ENCODE measurements at regions not wholly inside any gene's neighbourhood (a gene's known extent, or its start where the extent isn't known, plus 50 kb on each side); places are given as distances from the start of the nearest gene placed in this dataset.
A peak's percentile ranks its signal among the peaks of the same experiment; 100 is the strongest.

DNA sequence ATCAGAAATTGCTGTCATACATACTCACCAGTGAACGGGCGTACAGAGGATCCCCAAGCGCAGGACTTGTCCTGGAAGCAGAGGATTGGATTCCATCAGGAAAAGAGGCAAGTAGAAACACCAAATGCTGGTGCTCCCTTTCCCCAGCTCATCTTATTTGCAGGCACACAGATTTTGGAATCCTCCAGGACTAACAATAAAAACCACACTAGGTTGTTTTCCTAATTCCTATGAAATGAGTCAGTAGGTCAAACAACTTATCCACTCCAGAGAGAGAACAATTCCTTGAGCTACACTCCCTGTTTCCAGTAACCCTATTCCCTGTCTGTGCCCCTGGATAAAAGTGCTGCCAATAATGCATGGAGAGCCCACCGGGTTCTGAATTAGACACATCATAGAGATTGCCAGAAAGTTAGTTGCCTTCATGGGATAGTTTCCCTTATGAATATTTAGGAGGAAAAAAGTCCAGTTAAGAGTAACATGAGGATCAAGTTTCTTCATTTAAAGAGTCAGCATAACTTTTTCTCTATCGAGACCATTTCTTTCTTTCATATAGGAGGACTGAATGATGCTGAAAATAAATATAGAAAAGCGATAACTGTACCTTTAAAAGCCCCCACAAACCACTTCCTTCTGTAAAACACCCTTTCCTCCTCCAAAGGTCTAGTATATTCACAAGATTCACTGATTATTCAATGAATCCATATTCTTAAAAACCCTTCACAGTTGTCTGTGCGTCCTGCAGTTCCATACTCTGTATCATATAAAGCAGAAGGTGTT is 178.3 kb upstream of the KLF14 start:
- DNase-seq (ENCODE audit: low spot score), result no peak

DNA sequence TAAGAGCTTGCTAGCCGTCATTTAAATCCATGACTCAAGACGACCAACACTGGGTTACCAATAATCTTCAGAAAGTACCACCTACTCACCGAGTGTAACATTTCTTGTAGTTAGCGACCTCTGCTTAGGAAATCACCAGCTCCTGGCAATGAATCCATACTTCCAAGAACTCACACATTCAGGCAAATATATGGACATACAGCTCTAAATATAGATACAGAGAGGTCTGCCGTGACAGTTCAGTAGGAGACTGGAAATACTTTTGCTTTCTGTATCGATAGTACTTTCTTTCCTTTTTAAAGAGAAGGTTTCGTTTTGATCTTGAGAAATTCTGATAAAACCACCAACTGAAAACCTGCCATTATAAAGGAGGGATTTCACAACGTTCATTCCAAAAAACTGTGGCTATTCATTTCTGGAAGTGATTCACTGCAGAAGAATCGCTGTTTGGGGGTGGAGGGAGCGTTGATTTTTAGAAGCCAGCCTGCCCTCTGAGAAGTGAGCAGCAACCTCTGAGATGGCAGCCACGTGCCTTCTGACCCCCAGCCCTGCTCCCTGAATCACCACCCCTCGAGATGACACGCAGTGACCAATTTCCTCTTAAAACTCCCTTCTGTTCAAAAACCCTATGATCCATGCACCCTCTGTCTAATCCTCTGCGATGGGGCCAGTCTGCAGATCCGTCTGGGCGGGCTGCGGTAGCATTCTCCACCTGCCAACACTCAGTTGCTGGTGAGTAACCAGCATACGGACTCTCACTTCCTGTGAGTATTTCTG is 179.0 kb upstream of the KLF14 start:
- no peak for DNase-seq (ENCODE audit: low spot score)

DNA sequence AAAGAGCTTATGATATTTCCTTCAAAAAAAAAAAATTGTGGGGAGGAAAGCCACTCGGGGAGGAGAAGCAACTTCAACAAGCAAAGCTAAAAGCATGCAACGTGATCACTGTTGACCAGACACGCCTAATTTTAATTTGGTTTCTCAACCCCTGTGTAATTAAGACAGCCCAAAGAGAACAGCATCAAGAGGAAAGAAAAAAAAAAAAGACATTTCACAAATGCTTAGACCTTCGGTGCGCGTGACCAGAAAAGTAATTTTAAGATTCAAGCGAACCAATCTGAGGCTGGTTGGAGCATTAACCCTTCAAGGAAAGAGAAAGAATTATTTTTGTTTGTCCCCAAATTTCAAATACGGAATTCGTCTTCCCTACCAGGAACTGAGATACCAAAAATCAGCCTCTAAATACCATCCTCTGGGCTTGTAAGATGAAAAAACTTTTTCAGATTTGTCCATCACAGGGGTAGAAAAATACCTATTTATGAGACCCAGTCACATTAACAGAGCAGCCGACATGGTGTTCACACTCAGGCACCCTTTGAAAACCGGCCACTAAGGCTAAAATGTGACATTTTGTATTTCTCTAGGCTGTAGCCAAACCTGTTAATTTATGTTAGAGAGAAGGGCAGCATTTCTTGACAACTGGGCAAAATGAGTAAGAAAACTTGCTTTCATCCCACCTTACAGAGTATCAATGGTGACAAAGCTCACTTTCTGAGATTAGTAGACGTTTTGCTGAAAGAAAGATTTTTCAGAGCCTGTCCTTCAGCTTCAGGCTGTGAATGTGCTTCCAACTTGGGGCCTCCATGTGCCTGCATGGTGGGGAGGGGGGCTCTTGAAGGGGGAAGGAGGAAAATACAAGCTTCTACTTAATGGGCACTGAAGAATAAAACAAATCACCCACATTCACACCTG is 179.9 kb upstream of the KLF14 start:
- DNase-seq (ENCODE audit: low spot score), result no peak

DNA sequence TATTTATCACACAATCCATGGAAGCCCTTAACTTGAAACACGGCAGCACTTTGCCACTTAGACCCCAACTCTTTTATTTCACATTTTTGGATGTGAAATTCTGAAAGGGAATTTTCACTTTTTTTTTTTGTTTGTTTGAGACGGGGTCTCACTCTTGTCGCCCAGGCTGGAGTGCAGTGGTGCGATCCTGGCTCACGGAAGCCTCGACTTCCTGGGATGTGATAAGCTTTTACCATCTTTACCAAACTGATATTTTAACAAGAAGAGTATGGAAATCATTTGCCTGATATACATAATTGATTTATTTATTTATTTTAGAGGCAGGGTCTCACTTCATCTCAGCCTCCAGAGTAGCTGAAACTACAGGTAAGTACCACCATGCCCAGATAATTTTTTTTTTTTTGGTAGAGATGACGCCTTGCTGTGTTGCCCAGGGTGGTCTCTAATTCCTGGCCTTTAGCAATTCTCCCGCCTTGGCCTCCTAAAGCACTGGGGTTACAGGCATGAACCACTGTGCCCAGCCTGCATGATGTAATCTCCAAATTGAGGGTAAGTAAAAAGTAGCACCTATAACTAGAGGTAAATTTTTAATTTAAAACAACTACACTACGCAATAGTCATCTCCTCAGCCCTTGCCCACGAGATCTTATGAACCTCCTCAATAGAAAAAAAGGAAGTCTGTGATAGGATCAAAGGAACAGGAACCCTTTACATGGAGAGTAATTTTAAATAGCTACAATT is 180.7 kb upstream of the KLF14 start:
- DNase-seq (ENCODE audit: low spot score), result no peak

DNA sequence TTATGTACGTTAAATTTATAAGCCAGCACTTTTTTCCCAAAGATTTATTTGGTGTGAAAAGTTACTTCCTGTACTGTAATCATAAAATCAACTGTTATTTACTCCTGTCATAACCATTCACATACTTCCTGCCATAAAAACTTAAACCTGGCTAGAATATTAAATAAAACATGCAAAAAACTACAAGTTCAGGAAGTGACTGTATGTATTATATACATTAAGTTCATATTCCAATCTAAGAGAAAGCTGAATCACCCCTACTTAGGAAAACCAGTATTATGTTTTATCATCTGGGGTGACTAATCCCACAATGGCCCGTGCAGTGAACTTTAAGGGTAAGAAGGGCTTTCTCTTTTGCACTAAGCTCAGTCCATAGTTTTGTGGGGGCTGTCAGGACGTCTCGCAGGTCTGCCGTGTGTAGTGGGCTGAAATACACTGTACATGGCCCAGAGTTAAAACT is 183.7 kb upstream of the KLF14 start:
- no peak for DNase-seq (ENCODE audit: low spot score)

DNA sequence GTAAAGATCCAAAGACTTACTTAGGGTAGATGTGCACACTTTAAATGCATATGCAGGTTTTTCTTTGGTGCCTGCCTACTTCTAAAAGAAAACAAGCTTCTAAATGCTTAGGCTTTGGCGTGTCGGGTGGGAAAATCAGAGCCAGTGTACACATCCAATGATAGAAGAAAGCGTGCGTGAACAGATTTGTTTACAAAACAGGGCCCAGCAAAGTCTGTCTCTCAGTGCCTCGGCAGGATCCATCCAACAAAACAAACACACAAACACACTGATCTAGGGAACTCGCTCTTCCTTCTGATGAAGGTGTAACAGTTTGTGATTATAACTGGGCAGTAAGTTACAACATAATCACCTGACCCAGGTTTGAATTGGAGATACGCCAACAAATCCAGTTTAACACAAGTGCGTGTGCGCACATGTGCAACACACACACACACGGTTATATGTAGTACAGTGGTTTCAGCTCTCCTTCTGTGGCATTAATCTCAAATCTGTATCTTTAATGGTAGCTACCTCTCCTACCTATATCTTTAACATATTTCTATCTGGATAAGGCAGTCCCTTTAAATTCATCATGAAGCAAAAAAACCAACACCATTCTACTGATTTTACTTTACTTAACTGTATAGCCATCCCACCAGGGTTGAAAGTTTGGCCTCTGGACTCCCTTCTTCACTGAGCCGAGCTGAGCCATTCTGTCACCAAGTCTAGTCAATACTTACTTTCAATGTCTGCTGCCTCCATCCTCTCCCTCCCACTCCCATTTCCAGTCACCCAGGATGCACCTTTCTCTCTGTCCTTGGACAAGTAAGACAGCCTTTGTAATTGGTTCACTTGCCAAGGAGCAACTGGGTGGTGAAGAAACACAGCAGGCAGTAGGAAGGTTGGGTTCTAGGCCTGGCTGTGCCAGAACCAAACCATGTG is 184.4 kb upstream of the KLF14 start:
- DNase-seq (ENCODE audit: low spot score), result no peak

DNA sequence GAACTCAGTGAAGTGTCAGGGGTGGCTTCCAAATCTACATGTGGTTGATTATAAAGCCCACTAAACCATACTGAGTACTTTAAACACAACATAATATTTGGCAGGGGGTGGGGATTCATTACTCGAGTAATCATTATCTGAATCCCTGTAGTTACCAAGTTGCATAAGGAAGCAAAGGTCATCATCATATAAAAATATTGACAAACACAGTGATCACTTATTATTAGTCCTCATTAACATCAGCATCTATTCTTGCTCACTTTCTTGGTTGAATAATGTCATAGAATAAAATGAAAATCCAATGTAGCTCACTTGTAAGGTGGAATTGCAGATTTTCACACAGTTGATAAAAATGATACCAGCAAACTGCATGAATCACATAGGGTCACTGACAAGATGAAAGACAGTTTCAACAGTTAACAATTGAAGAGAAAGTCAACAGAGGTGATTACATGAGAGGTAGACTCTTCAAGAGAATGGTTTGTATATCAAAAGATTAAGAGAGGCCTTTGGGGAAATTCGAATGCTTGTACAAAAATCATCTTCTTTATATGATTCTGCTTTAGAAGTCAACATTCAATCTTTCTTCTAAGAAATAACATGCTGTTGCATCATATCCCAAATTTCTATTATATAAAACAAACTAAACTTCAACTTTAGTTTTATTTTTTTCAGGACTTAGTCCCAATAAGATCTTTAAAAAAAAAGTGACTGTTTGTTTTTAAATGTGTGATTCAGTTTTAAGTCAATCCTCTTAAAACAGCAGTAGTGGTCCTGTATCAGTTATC is 185.5 kb upstream of the KLF14 start:
- DNase-seq (ENCODE audit: low spot score), result no peak

DNA sequence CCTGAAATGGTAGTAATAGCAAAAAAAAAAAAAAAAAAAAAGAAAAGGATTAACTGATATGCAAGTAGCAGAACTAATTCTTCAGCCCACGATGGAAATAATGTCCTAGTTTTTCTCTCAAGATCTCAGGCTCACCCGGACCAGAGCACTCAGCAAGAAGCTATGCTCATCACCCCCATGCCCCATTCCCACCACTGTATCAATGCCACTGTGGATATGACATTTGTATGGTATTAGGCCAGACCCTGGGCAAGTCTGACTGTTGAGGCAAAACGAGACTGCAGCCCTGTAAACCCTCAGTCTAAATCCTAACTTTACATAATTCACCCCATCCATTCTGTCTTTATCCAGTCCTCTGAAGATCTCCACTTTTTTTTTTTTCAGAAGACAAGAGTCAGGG is 186.1 kb upstream of the KLF14 start:
- no peak for DNase-seq (ENCODE audit: low spot score)

DNA sequence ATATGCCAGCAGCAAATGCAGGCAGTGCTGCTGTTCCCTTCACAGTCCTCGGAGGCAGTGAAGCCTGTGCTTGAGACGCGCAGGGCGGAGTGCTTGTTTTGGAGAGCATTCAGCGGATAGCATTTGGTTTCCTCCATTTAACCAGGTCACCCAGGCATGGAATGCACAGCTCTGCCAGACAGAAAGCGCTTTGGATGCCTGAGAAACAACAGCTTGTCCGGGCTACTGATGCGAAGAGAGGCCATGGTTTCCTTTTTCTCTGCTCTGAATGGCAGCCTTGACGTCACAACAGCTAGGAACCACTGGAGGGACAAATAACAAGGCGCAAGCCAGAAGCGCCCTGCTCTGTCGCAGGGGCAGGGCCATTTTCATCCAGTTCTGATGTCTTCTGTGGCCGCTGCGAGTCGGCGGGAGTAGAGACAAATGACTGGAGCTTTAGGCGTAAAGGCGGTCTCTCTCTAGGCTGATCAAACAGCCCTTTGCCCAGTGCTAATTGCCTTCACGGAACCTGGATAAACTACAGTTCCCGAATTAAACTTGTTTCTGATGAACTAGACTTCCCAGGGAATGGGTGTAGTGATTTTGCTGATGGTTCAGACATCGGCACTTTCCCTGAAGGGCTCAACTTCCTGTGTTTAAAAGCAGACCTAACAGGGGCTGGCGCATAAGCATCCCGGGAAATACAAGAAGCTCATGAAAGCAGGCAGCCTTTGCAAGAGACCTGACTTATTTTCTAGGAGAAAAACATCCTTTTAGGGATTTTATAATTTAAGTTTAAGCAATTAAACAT is 187.6 kb upstream of the KLF14 start:
- peak; percentile 75 for DNase-seq (ENCODE audit: low spot score)

DNA sequence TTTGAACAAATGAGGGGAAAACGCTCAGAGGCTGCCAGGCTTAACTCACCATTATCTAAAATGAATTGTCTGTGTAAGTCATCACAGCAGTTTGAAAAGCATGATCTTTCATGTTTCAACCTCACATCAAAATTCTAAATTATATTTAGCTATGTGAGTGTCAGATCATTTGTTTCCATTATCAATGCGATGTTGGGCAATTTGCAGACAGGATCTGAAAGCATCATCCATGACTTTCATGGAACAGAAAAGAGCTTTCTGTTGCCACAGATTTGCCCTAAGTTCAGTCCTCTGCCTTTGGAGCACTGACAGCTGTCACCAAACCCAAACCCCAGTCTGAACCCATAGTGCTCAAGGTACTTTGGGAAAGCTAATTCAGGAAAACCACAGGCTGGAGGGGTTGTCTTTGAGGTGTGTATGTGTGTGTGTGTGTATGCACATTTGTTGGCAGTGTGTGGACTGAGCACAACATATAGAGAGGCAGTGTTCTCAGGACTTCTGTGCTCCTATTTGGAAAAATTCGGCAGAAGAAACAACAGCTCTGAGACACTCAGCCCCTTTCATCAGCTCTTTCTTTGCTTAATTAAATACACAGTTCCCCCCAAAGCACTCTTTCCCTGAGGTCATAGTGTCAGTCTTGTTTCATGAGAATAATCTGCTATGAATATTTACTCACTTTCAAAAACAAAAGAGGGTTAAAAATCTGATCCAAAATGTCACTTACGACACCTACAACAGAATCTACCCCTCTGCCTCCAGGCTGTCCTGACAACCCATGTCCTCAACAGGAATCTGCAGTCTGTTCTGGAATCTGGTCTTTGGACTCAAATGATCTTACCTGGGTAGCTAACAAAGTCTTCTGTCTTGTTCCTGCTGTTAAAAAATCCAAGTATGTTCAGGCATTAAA is 188.5 kb upstream of the KLF14 start:
- DNase-seq (ENCODE audit: low spot score), result no peak

DNA sequence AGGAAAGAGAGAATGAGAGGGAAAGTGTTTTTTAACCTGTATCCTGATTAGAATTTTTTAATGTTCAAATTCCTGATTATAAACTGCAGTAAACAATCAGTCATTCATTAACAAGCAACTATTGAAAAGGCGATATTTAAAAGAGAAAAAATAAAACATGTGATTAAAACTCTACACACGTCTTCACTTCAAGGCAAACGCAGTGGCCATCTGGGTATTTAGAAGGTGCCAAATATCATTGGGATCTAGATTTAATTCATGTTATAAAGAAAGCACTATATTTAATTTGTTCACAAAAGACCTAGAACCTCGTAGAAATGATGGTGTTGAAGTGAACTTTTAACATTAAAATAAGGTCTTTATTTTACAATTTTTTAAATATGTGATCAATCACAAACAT is 189.4 kb upstream of the KLF14 start:
- no peak for DNase-seq (ENCODE audit: low spot score)

DNA sequence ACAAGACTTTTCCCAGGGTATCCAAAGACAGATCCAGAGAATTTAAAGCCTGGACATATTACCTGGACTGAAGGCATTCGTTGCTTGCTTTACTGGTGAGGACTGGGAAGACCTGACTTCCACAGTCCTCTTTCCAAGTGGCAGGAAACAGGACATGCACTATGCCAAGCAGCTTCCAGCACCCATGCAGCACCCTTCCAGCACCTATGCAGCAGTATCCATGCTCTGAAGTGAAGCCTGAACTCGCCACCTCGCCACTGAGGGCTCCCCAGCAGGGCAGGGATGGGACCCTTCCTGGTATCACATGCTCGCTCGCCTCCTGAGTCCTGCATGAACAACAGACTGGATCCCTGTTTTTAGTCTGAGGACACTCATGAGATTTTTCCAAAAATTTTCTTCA is 189.9 kb upstream of the KLF14 start:
- DNase-seq (ENCODE audit: low spot score), result no peak

DNA sequence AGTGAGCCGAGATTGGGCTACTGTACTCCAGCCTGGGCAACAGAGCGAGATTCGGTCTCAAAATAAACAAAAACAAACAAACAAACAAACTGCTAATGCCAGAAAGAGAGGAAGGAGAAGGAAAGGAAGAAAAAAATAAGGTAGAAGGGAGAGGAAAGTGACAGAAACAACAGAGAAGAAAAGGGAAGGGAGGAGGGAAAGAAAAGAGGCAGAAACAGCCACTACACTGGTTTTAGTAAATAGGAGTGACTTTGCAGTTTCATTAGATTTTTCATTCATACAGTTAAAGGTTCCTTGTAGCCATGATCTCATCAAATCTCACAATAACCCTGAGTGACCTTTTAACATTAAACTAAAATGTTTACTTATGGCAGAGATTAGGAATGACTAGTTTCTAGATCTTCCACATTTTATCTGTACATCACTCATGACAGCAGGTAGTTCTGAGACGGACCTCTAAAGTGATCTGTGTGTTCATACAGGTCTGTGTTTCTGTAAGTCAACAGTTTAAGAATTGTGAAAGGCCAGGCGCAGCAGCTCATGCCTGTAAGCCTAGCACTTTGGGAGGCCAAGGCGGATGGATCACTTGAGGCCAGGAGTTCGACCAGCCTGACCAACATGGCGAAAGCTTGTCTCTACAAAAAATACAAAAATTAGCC is 191.3 kb upstream of the KLF14 start:
- no peak for DNase-seq (ENCODE audit: low spot score)

DNA sequence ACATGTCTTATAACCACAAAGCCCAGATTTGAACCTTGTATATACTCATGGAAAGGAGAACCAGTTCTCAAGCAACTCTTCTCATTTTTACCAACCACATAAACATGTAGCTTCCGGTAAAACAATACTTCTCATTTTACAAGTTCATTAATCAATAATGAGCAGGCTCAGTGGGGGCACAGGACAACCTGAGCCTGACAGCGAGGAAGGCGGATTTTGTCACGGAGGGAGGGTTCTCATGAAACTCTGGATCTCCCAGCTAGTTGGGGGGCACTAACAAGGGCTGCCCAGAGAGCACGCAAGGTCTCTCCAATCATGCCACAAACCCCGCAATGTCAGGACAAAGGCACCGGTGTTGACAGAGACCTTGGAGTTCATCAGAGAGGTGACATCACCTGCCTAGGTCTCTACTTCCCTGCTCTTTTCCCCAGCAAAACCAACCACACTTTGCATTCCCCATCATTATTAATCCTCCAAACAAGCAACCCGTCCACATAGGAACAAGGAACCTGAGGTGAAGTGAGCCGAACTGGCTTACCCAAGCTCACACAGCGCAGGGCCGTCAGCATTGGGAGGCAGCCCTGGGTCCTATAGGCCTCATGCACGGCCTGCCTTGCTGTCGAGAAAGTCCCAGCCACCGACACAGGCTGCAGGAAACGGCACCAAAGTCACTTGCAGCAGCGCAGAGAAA is 192.1 kb upstream of the KLF14 start:
- DNase-seq (ENCODE audit: low spot score), result no peak

DNA sequence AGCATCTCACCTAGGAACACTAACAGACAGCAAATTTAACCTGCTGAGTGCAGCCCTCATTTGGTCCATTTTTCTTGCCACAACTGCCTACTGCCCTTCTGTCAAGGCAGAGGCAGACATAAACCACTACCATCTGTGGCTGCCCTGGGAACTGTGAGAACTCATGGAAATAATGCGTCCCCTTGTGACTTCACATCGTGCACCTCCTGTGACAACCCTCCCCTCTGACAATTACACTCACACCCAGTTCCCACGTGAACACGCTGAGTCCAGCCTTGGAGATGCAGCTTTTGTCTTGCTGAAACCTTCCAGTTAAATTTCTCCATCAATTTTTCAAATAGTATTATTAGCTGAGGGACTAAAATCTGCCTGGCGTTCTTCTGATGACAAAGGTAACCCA is 193.1 kb upstream of the KLF14 start:
- no peak for DNase-seq (ENCODE audit: low spot score)

DNA sequence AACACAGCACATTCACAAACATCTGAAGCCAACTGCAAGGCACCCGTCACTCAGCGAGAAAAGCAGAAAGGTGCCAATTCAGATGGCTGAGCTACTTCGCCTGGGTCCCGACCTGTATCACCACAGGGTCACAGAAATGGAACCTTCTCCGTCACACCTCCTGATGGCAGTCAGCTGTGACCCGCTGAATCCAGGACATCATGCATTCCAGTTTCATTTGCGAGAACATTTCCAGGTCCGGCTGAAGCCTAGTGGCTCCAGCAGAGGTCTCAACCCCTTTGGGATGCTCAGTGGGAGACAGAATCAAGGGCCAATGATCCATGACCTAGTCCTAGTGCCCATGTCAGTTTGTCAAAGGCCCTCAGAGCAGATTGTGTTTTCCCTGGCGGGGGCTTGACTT is 193.6 kb upstream of the KLF14 start:
- DNase-seq (ENCODE audit: low spot score), result no peak

Data from mucosa of gallbladder (tissue), 1 donor.